Parathyroid adenoma (tissue), 2 donors: ENCODE measurements at regions not wholly inside any gene's neighbourhood (a gene's known extent, or its start where the extent isn't known, plus 50 kb on each side); places are given as distances from the start of the nearest gene placed in this dataset.

ENCODE experiments used
- H2AFZ ChIP-seq: fragments of 300-600 bp; sonication (generic); one replicate; pipeline ENCODE4 v1.7.0; 2017; ENCODE audit warnings: antibody characterized with exemption, mild to moderate bottlenecking
- H3K27ac ChIP-seq: fragments of 300-600 bp; sonication (generic); one replicate; pipeline ENCODE4 v1.7.0; 2017
- H3K27me3 ChIP-seq: fragments of 300-600 bp; sonication (generic); one replicate; pipeline ENCODE4 v1.7.0; 2017; ENCODE audit warnings: low read length; ENCODE audit not compliant: control insufficient read depth, insufficient read depth
- H3K36me3 ChIP-seq: fragments of 300-600 bp; sonication (generic); one replicate; pipeline ENCODE4 v1.7.0; 2017; ENCODE audit warnings: low read length; ENCODE audit not compliant: control insufficient read depth, insufficient read depth
- H3K4me1 ChIP-seq: fragments of 300-600 bp; sonication (generic); one replicate; pipeline ENCODE4 v1.7.0; 2017; ENCODE audit warnings: control low read depth
- H3K4me2 ChIP-seq: fragments of 300-600 bp; sonication (generic); one replicate; pipeline ENCODE4 v1.7.0; 2017; ENCODE audit warnings: low read length
- H3K4me3 ChIP-seq: fragments of 300-600 bp; sonication (generic); one replicate; pipeline ENCODE4 v1.7.0; 2017; ENCODE audit warnings: low read depth, low read length
- H3K79me2 ChIP-seq: fragments of 300-600 bp; sonication (generic); one replicate; pipeline ENCODE4 v1.7.0; 2017; ENCODE audit warnings: control low read depth
- H3K9ac ChIP-seq: fragments of 300-600 bp; sonication (generic); one replicate; pipeline ENCODE4 v1.7.0; 2017; ENCODE audit warnings: mild to moderate bottlenecking
- H3K9me3 ChIP-seq: fragments of 300-600 bp; sonication (generic); one replicate; pipeline ENCODE4 v1.7.0; 2017; ENCODE audit warnings: low read length; ENCODE audit not compliant: control insufficient read depth
- TF ChIP-seq, protein P1 (sequence below): fragments of 300-600 bp; sonication (generic); IDR thresholded peaks from one replicate; pipeline ENCODE4 v1.7.0; 2017; ENCODE audit warnings: antibody characterized with exemption, mild to moderate bottlenecking
- donor health status: primary hyperparathyroidism.

DNA sequence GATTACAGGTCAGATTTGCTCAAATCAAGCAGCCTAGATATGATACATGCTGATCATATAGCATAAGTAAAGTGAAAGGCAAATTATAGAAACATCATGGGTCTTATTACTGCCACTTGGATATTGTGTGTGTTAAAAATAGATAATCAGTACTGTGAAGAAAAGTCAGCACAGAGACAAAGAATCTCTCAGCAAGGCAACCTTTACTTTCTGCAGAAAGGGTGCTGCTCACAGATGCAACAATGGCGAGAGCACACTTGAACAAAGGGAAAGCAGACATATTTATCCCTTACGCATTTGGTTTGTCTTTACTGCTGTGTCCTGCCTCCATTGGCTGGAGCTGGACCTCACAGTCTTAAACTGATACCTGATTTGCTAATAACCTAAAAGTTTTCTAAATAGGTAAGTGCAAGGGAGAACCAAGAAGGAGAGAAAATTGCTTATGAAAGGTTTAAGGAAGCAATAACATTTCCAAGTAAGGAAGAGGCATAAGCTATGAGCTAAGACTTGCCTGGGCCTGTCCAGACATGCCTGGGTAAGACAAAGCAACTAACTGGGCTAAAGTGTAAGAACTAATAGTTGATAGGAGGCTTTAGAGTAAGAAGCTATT is 1310.8 kb upstream of the LRRTM3 start:
- Histone ChIP-seq H3K4me2 (no peak overlapping the region), H2AFZ (no peak overlapping the region), H3K79me2 (no peaks in the 10 kb centered on the region), H3K9ac (no peak overlapping the region), H3K27me3 (no peaks in the 10 kb centered on the region), H3K4me3 (no peak overlapping the region), H3K36me3 (no peaks in the 10 kb centered on the region), H3K9me3 (no peaks in the 10 kb centered on the region), H3K27ac (no peak overlapping the region), H3K4me1 (no peaks in the 10 kb centered on the region)
- TF ChIP-seq, protein P1, sequence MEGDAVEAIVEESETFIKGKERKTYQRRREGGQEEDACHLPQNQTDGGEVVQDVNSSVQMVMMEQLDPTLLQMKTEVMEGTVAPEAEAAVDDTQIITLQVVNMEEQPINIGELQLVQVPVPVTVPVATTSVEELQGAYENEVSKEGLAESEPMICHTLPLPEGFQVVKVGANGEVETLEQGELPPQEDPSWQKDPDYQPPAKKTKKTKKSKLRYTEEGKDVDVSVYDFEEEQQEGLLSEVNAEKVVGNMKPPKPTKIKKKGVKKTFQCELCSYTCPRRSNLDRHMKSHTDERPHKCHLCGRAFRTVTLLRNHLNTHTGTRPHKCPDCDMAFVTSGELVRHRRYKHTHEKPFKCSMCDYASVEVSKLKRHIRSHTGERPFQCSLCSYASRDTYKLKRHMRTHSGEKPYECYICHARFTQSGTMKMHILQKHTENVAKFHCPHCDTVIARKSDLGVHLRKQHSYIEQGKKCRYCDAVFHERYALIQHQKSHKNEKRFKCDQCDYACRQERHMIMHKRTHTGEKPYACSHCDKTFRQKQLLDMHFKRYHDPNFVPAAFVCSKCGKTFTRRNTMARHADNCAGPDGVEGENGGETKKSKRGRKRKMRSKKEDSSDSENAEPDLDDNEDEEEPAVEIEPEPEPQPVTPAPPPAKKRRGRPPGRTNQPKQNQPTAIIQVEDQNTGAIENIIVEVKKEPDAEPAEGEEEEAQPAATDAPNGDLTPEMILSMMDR, result no peak

DNA sequence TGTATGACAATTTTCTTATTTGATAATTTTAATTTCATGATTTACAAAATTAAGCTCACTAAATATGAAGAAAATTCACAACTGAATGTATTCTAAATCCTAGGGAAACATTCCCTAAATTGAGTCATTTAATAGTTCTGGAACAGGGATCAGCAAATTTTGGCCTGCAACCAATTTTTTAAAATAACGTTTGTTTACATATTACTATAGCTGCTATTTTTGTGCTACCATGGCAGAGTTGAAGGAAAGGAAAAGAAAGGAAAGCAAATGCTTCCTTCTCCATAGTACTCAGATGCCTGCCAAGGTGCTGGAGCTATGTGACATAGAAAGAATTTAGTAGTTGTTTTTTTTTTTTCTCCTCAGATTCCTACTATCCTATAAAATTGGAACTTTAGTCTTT is 1307.7 kb upstream of the LRRTM3 start:
- H3K36me3 ChIP-seq, result no peaks in the 10 kb centered on the region
- no peaks in the 10 kb centered on the region for H3K9me3 ChIP-seq
- no peak overlapping the region for H2AFZ ChIP-seq
- no peak overlapping the region for H3K27ac ChIP-seq
- no peak overlapping the region for H3K4me2 ChIP-seq
- TF ChIP-seq, protein P1, result no peak
- no peak overlapping the region for H3K4me3 ChIP-seq
- H3K79me2 ChIP-seq, result no peaks in the 10 kb centered on the region
- no peak overlapping the region for H3K9ac ChIP-seq
- no peaks in the 10 kb centered on the region for H3K4me1 ChIP-seq
- no peaks in the 10 kb centered on the region for H3K27me3 ChIP-seq

DNA sequence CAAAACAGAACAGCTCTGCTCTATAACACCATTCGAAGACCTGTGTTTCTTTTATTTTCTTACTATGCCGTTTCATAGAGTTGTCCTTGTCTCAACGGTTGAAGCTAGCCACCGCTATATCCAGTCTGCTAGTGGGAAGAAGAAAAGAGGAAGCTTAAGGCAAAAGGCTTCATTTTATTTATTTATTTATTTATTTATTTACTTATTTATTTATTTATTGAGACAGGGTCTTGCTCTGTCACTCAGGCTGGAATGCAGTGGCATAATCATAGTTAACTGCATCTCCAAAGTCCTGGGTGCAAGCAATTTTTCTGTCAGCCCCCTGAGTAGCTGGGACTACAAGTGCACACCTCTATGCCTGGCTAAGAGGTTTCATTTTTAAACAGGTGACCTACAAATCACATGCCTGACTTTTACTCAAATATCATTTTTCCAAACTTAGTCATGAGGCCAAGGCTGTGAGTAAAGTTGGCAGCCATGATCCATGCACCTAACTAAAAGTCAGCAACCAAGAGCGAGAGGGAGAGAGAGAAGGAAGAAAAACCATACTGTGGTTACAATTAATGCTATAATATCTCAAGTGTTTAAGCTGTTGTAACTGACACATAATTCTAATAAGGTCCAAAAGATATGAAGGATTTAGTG is 1305.3 kb upstream of the LRRTM3 start:
- Histone ChIP-seq H3K27ac (no peak overlapping the region), H3K36me3 (no peaks in the 10 kb centered on the region), H3K4me1 (no peaks in the 10 kb centered on the region), H3K4me3 (no peak overlapping the region), H3K79me2 (no peaks in the 10 kb centered on the region), H3K4me2 (no peak overlapping the region), H3K9ac (no peak overlapping the region), H2AFZ (no peak overlapping the region), H3K9me3 (no peaks in the 10 kb centered on the region), H3K27me3 (no peaks in the 10 kb centered on the region)
- TF ChIP-seq, protein P1, result no peak

DNA sequence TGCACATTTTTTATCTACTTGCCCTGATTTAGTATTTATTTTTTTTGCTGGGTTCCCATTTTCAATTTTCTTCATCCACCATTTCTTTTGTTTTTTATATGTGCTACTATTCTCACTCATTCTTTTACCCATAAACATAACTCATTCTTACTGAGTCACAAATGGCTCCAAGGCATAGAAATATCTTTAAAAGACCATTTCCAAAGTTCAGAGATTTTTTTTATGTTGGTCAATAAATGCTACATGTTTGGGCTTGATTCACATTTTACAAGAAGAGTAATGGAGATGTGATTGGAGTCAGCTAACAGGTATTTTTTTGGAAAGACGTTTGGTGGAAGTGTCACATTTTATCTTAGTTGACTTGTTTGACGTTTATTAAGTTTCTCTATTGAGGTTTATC is 1303.2 kb upstream of the LRRTM3 start:
- H3K4me2 ChIP-seq, result no peak overlapping the region
- no peaks in the 10 kb centered on the region for H3K9me3 ChIP-seq
- H3K79me2 ChIP-seq, result no peaks in the 10 kb centered on the region
- H3K27ac ChIP-seq, result no peak overlapping the region
- TF ChIP-seq, protein P1, result no peak
- H2AFZ ChIP-seq, result no peak overlapping the region
- no peaks in the 10 kb centered on the region for H3K4me1 ChIP-seq
- no peak overlapping the region for H3K9ac ChIP-seq
- no peaks in the 10 kb centered on the region for H3K36me3 ChIP-seq
- no peak overlapping the region for H3K4me3 ChIP-seq
- no peaks in the 10 kb centered on the region for H3K27me3 ChIP-seq
